Activated CD8-positive, alpha-beta memory T cell treated with anti-CD3 and anti-CD28 coated beads, Interleukin-2, amount 10 ng/mL, durations not matched to agents 7 days and 5 days (primary cell): ENCODE measurements at regions not wholly inside any gene's neighbourhood (a gene's known extent, or its start where the extent isn't known, plus 50 kb on each side); places are given as distances from the start of the nearest gene placed in this dataset.
"Not testable (repeated sequence)": the region's sequence is repeated elsewhere in the genome, so short reads cannot be mapped to it uniquely, and the experiment has no call there.

Experiments used
- ATAC-seq: fragments of 150-1000 bp; cut with Tn5 transposase; one replicate; pipeline ENCODE4 v1.10.0; 2021; ENCODE audit warnings: moderate library complexity
- CTCF ChIA-PET: fragments of 350-600 bp; sonication (Branson Sonifier 250); formaldehyde crosslinking; loops from one replicate; lab custom pipeline; 2021; ENCODE audit warnings: antibody characterized with exemption; lab: Charles Lee
- DNase-seq: peaks from one replicate; pipeline ENCODE4 v3.0.0-alpha.2; 2020
- H3K27ac Mint-ChIP-seq: one replicate; pipeline ENCODE4 v1.8.0; 2021; ENCODE audit warnings: mild to moderate bottlenecking, mixed read lengths
- H3K27me3 Mint-ChIP-seq: one replicate; pipeline ENCODE4 v1.8.0; 2021; ENCODE audit warnings: mixed read lengths
- H3K36me3 Mint-ChIP-seq: one replicate; pipeline ENCODE4 v1.8.0; 2021; ENCODE audit warnings: mild to moderate bottlenecking, mixed read lengths
- H3K4me1 Mint-ChIP-seq: one replicate; pipeline ENCODE4 v1.8.0; 2021; ENCODE audit warnings: mixed read lengths
- H3K4me3 Mint-ChIP-seq: one replicate; pipeline ENCODE4 v1.8.0; 2021; ENCODE audit warnings: mild to moderate bottlenecking, moderate library complexity, mixed read lengths
- H3K9me3 Mint-ChIP-seq: one replicate; pipeline ENCODE4 v1.8.0; 2022; ENCODE audit warnings: low read depth, mixed read lengths

- CTCF ChIA-PET, H3K9me3 Mint-ChIP-seq, H3K27ac Mint-ChIP-seq, H3K4me1 Mint-ChIP-seq, DNase-seq, H3K36me3 Mint-ChIP-seq, H3K27me3 Mint-ChIP-seq, H3K4me3 Mint-ChIP-seq, ATAC-seq: not testable (repeated sequence)
Measured at GRCh38 chr9:87410047-87411005, 87.3 kb upstream of the DAPK1 start.

- no peak overlapping the region for H3K27ac Mint-ChIP-seq
- no peaks in the 10 kb centered on the region for H3K27me3 Mint-ChIP-seq
- ATAC-seq (no peak), DNase-seq (no peak)
- no peaks in the 10 kb centered on the region for H3K4me1 Mint-ChIP-seq
- CTCF ChIA-PET = no interaction called here
- H3K36me3 Mint-ChIP-seq = no peaks in the 10 kb centered on the region
- peaks cover 5% of the 10 kb centered on the region for H3K9me3 Mint-ChIP-seq
- no peak overlapping the region for H3K4me3 Mint-ChIP-seq
Measured at GRCh38 chr9:87420884-87421283, 76.8 kb upstream of the DAPK1 start.

- no peaks in the 10 kb centered on the region for H3K27me3 Mint-ChIP-seq
- DNase-seq (no peak), ATAC-seq (no peak)
- no peaks in the 10 kb centered on the region for H3K36me3 Mint-ChIP-seq
- H3K27ac Mint-ChIP-seq = no peak overlapping the region
- CTCF ChIA-PET = no interaction called here
- H3K9me3 Mint-ChIP-seq = peaks cover 5% of the 10 kb centered on the region
- no peaks in the 10 kb centered on the region for H3K4me1 Mint-ChIP-seq
- H3K4me3 Mint-ChIP-seq = no peak overlapping the region
Measured at GRCh38 chr9:87421734-87422133, 75.9 kb upstream of the DAPK1 start.

- H3K9me3 Mint-ChIP-seq = peaks cover 5% of the 10 kb centered on the region
- DNase-seq (no peak), ATAC-seq (no peak)
- no peaks in the 10 kb centered on the region for H3K4me1 Mint-ChIP-seq
- CTCF ChIA-PET = no interaction called here
- no peak overlapping the region for H3K27ac Mint-ChIP-seq
- no peak overlapping the region for H3K4me3 Mint-ChIP-seq
- no peaks in the 10 kb centered on the region for H3K36me3 Mint-ChIP-seq
- H3K27me3 Mint-ChIP-seq = no peaks in the 10 kb centered on the region
Measured at GRCh38 chr9:87422999-87423398, 74.7 kb upstream of the DAPK1 start.

- H3K9me3 Mint-ChIP-seq, ATAC-seq, H3K27me3 Mint-ChIP-seq, H3K4me3 Mint-ChIP-seq, H3K36me3 Mint-ChIP-seq, CTCF ChIA-PET, DNase-seq, H3K27ac Mint-ChIP-seq, H3K4me1 Mint-ChIP-seq: not testable (repeated sequence)
Measured at GRCh38 chr9:87423885-87424284, 73.8 kb upstream of the DAPK1 start.

GRCh38 chr9:87425202-87425601, 72.5 kb upstream of the DAPK1 start:
- H3K27me3 Mint-ChIP-seq = no peaks in the 10 kb centered on the region
- no peak overlapping the region for H3K27ac Mint-ChIP-seq
- ATAC-seq = no peak
- CTCF ChIA-PET = no interaction called here
- no peak overlapping the region for H3K4me3 Mint-ChIP-seq
- no peaks in the 10 kb centered on the region for H3K36me3 Mint-ChIP-seq
- no peak for DNase-seq
- H3K4me1 Mint-ChIP-seq = no peaks in the 10 kb centered on the region
- peaks cover 5% of the 10 kb centered on the region for H3K9me3 Mint-ChIP-seq

GRCh38 chr9:87427851-87428506, 69.7 kb upstream of the DAPK1 start:
- CTCF ChIA-PET = no interaction called here
- Mint-ChIP-seq H3K4me3 (no peak overlapping the region), H3K27me3 (no peaks in the 10 kb centered on the region), H3K36me3 (no peaks in the 10 kb centered on the region), H3K27ac (no peak overlapping the region), H3K9me3 (peaks cover 5% of the 10 kb centered on the region), H3K4me1 (no peaks in the 10 kb centered on the region)
- DNase-seq = no peak
- ATAC-seq = no peak

GRCh38 chr9:87428659-87429058, 69.0 kb upstream of the DAPK1 start:
- no peak overlapping the region for H3K4me3 Mint-ChIP-seq
- no peaks in the 10 kb centered on the region for H3K4me1 Mint-ChIP-seq
- H3K27ac Mint-ChIP-seq = no peak overlapping the region
- DNase-seq (no peak), ATAC-seq (no peak)
- H3K27me3 Mint-ChIP-seq = no peaks in the 10 kb centered on the region
- H3K9me3 Mint-ChIP-seq = peaks cover 5% of the 10 kb centered on the region
- no peaks in the 10 kb centered on the region for H3K36me3 Mint-ChIP-seq
- CTCF ChIA-PET = no interaction called here

- H3K9me3 Mint-ChIP-seq = no peaks in the 10 kb centered on the region
- no peak overlapping the region for H3K27ac Mint-ChIP-seq
- H3K4me3 Mint-ChIP-seq = no peak overlapping the region
- no peaks in the 10 kb centered on the region for H3K27me3 Mint-ChIP-seq
- DNase-seq (no peak), ATAC-seq (no peak)
- H3K36me3 Mint-ChIP-seq = no peaks in the 10 kb centered on the region
- no peaks in the 10 kb centered on the region for H3K4me1 Mint-ChIP-seq
- CTCF ChIA-PET = no interaction called here
Measured at GRCh38 chr9:87431837-87432236, 65.8 kb upstream of the DAPK1 start.

- Mint-ChIP-seq H3K4me1 (no peaks in the 10 kb centered on the region), H3K9me3 (no peaks in the 10 kb centered on the region), H3K36me3 (no peaks in the 10 kb centered on the region), H3K27ac (no peak overlapping the region), H3K4me3 (no peak overlapping the region), H3K27me3 (no peaks in the 10 kb centered on the region)
- CTCF ChIA-PET = no interaction called here
- ATAC-seq = no peak
- DNase-seq = no peak
Measured at GRCh38 chr9:87433853-87434252, 63.8 kb upstream of the DAPK1 start.

- H3K27me3 Mint-ChIP-seq = no peaks in the 10 kb centered on the region
- H3K4me3 Mint-ChIP-seq = no peak overlapping the region
- no peak for DNase-seq
- H3K36me3 Mint-ChIP-seq = no peaks in the 10 kb centered on the region
- H3K4me1 Mint-ChIP-seq = no peaks in the 10 kb centered on the region
- CTCF ChIA-PET = no interaction called here
- no peak for ATAC-seq
- no peak overlapping the region for H3K27ac Mint-ChIP-seq
- H3K9me3 Mint-ChIP-seq = no peaks in the 10 kb centered on the region
Measured at GRCh38 chr9:87434366-87434765, 63.3 kb upstream of the DAPK1 start.

- CTCF ChIA-PET = no interaction called here
- Mint-ChIP-seq H3K4me3 (no peak overlapping the region), H3K27ac (no peak overlapping the region), H3K27me3 (no peaks in the 10 kb centered on the region), H3K9me3 (no peaks in the 10 kb centered on the region), H3K4me1 (no peaks in the 10 kb centered on the region), H3K36me3 (no peaks in the 10 kb centered on the region)
- ATAC-seq (no peak), DNase-seq (no peak)
Measured at GRCh38 chr9:87435189-87435880, 62.3 kb upstream of the DAPK1 start.

- DNase-seq = no peak
Measured at GRCh38 chr9:87436716-87437115, 61.0 kb upstream of the DAPK1 start.

More at GRCh38 chr9:87436716-87437115, 61.0 kb upstream of the DAPK1 start:
- Mint-ChIP-seq H3K36me3 (no peaks in the 10 kb centered on the region), H3K27me3 (no peaks in the 10 kb centered on the region), H3K9me3 (no peaks in the 10 kb centered on the region), H3K4me3 (no peak overlapping the region), H3K4me1 (no peaks in the 10 kb centered on the region), H3K27ac (no peak overlapping the region)
- CTCF ChIA-PET = no interaction called here
- ATAC-seq = no peak
